ENCODE measurements at regions not wholly inside any gene's neighbourhood (a gene's known extent, or its start where the extent isn't known, plus 50 kb on each side); places are given as distances from the start of the nearest gene placed in this dataset.

DNA sequence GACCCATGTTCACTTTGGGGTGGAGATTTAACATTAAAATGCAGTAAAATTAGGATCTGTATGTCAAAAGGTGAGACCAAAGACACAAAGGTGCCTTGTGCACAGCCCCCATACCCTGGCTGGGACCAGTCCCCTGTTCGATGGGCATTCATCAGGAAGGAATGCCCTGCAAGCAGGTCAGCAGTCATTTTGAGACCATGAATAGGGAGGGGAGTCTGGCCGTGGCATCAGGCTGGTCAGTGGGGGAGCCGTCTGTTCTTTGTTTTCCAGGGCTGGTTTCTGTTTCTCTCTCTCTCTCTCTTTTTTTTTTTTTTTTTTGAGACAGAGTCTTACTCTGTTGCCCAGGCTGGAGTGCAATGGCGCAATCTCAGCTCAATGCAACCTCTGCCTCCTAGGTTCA lies 68.9 kb upstream of the GOLM1 start:
- Histone ChIP-seq H3K9me1 (ENCODE audit: control insufficient read depth, insufficient read depth, low read length) (no peaks in the 10 kb centered on the region), H3K79me2 (ENCODE audit: control insufficient read depth, insufficient read depth, low read length) (no peaks in the 10 kb centered on the region), H3K9ac (ENCODE audit: insufficient read depth in 1 of 2, low read depth in 2 of 2, low read length in 2 of 2) (no peak overlapping the region), H3K27ac (ENCODE audit: extremely low read depth, low read depth, low read length) (no peak overlapping the region), H4K20me1 (replicated peaks; ENCODE audit: control insufficient read depth, insufficient read depth, low read length) (no peaks in the 10 kb centered on the region), H3K4me1 (replicated peaks in 1 of 2; ENCODE audit: control insufficient read depth in 2 of 2, insufficient read depth in 2 of 2, low read length in 2 of 2) (no peaks in the 10 kb centered on the region), H3K9me3 (replicated peaks; ENCODE audit: control insufficient read depth, insufficient read depth, low read depth, low read length) (no peaks in the 10 kb centered on the region), H2AFZ (ENCODE audit: low read depth, low read length) (no peak overlapping the region), H3K4me2 (ENCODE audit: insufficient read depth, low read length) (no peak overlapping the region), H3K27me3 (ENCODE audit: control insufficient read depth in 2 of 2, insufficient read depth in 2 of 2, low read length in 2 of 2) (no peaks in the 10 kb centered on the region), H3K4me3 (no peak overlapping the region), H3K36me3 (ENCODE audit: control insufficient read depth, insufficient read depth, low read length) (no peaks in the 10 kb centered on the region)
- intact Hi-C loops (cut with micrococcal nuclease) (no loop called here), in situ Hi-C loops (cut with MboI) (no loop called here)
- DNase-seq (ENCODE audit: extremely low read depth in 1 of 4, low spot score in 3 of 4): no peak
- ChIA-PET CTCF (ENCODE audit: low intra/inter-chr PET ratio) (no interaction called here), POLR2A (no interaction called here)
- no peak for ATAC-seq
- no peak for FAIRE-seq
- no TSS peak for BruUV-seq (replicated peaks)
- 0% methylated on average over 1 of the region's 4 CpGs for WGBS (ENCODE audit: insufficient coverage, low coverage, missing lambda C conversion rate)
- TF ChIP-seq, protein P1, sequence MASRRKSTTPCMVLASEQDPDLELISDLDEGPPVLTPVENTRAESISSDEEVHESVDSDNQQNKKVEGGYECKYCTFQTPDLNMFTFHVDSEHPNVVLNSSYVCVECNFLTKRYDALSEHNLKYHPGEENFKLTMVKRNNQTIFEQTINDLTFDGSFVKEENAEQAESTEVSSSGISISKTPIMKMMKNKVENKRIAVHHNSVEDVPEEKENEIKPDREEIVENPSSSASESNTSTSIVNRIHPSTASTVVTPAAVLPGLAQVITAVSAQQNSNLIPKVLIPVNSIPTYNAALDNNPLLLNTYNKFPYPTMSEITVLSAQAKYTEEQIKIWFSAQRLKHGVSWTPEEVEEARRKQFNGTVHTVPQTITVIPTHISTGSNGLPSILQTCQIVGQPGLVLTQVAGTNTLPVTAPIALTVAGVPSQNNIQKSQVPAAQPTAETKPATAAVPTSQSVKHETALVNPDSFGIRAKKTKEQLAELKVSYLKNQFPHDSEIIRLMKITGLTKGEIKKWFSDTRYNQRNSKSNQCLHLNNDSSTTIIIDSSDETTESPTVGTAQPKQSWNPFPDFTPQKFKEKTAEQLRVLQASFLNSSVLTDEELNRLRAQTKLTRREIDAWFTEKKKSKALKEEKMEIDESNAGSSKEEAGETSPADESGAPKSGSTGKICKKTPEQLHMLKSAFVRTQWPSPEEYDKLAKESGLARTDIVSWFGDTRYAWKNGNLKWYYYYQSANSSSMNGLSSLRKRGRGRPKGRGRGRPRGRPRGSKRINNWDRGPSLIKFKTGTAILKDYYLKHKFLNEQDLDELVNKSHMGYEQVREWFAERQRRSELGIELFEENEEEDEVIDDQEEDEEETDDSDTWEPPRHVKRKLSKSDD (conservative IDR thresholded peaks at IDR 0.05; ENCODE audit: low read length): no peak
- no peak for TF ChIP-seq MYC (IDR thresholded peaks at IDR 0.05; ENCODE audit: low read depth, low read length)
- no peak for TF ChIP-seq MYC (CRISPR knock-in tag; IDR thresholded peaks at IDR 0.05; ENCODE audit: borderline replicate concordance, low read depth)
- TF ChIP-seq, protein P2, sequence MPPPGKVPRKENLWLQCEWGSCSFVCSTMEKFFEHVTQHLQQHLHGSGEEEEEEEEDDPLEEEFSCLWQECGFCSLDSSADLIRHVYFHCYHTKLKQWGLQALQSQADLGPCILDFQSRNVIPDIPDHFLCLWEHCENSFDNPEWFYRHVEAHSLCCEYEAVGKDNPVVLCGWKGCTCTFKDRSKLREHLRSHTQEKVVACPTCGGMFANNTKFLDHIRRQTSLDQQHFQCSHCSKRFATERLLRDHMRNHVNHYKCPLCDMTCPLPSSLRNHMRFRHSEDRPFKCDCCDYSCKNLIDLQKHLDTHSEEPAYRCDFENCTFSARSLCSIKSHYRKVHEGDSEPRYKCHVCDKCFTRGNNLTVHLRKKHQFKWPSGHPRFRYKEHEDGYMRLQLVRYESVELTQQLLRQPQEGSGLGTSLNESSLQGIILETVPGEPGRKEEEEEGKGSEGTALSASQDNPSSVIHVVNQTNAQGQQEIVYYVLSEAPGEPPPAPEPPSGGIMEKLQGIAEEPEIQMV (tag; conservative IDR thresholded peaks at IDR 0.05; ENCODE audit: low read depth): no peak
- TF ChIP-seq, protein P3, sequence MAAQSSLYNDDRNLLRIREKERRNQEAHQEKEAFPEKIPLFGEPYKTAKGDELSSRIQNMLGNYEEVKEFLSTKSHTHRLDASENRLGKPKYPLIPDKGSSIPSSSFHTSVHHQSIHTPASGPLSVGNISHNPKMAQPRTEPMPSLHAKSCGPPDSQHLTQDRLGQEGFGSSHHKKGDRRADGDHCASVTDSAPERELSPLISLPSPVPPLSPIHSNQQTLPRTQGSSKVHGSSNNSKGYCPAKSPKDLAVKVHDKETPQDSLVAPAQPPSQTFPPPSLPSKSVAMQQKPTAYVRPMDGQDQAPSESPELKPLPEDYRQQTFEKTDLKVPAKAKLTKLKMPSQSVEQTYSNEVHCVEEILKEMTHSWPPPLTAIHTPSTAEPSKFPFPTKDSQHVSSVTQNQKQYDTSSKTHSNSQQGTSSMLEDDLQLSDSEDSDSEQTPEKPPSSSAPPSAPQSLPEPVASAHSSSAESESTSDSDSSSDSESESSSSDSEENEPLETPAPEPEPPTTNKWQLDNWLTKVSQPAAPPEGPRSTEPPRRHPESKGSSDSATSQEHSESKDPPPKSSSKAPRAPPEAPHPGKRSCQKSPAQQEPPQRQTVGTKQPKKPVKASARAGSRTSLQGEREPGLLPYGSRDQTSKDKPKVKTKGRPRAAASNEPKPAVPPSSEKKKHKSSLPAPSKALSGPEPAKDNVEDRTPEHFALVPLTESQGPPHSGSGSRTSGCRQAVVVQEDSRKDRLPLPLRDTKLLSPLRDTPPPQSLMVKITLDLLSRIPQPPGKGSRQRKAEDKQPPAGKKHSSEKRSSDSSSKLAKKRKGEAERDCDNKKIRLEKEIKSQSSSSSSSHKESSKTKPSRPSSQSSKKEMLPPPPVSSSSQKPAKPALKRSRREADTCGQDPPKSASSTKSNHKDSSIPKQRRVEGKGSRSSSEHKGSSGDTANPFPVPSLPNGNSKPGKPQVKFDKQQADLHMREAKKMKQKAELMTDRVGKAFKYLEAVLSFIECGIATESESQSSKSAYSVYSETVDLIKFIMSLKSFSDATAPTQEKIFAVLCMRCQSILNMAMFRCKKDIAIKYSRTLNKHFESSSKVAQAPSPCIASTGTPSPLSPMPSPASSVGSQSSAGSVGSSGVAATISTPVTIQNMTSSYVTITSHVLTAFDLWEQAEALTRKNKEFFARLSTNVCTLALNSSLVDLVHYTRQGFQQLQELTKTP (IDR thresholded peaks at IDR 0.05; ENCODE audit: low read depth in 1 of 2, partially characterized antibody in 2 of 2): no peak
- TF ChIP-seq GATA2 (CRISPR knock-in tag; IDR thresholded peaks at IDR 0.05): no peak
- TF ChIP-seq MTA2 (IDR thresholded peaks at IDR 0.05; ENCODE audit: low read depth): no peak
- no peak for TF ChIP-seq SRF (CRISPR knock-in tag; IDR thresholded peaks at IDR 0.05)
- TF ChIP-seq, protein P4, sequence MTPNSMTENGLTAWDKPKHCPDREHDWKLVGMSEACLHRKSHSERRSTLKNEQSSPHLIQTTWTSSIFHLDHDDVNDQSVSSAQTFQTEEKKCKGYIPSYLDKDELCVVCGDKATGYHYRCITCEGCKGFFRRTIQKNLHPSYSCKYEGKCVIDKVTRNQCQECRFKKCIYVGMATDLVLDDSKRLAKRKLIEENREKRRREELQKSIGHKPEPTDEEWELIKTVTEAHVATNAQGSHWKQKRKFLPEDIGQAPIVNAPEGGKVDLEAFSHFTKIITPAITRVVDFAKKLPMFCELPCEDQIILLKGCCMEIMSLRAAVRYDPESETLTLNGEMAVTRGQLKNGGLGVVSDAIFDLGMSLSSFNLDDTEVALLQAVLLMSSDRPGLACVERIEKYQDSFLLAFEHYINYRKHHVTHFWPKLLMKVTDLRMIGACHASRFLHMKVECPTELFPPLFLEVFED (CRISPR knock-in tag; conservative IDR thresholded peaks at IDR 0.05): no peak
- TF ChIP-seq ELF1 (tag; IDR thresholded peaks at IDR 0.05): no peak
- no peak for TF ChIP-seq PHF8 (IDR thresholded peaks at IDR 0.05; ENCODE audit: borderline replicate concordance, low read length)
- TF ChIP-seq EP300 (IDR thresholded peaks at IDR 0.05; ENCODE audit: low read length): no peak
- TF ChIP-seq CBX8 (IDR thresholded peaks at IDR 0.05; ENCODE audit: borderline replicate concordance, extremely low read depth, low read depth, low read length, poor library complexity, severe bottlenecking): no peak
